Common myeloid progenitor, CD34-positive (primary cell): ENCODE measurements at regions not wholly inside any gene's neighbourhood (a gene's known extent, or its start where the extent isn't known, plus 50 kb on each side); places are given as distances from the start of the nearest gene placed in this dataset.

Experiments used
- CTCF ChIA-PET: fragments of 350-600 bp; sonication (Branson Sonifier 250); formaldehyde crosslinking; loops from one replicate; lab custom pipeline; 2021; ENCODE audit warnings: antibody characterized with exemption; lab: Charles Lee
- POLR2A ChIA-PET: fragments of 350-600 bp; sonication (Branson Sonifier 250); formaldehyde crosslinking; loops from one replicate; lab custom pipeline; 2021; ENCODE audit warnings: antibody characterized with exemption; lab: Charles Lee
- DNase-seq, 3 donors: peaks; one replicate each; pipeline versions ENCODE4 v3.0.0 to v3.0.0-alpha.2; 2013
- H3K27ac ChIP-seq, 2 experiments: 1 replicate in 1 of 2; 2 replicates in 1 of 2; pipeline ENCODE4 v1.7.0; 2013; ENCODE audit warnings: inconsistent platforms in 2 of 2, low read length in 2 of 2, mild to moderate bottlenecking in 2 of 2, low read depth in 1 of 2, moderate library complexity in 1 of 2; ENCODE audit not compliant: severe bottlenecking in 2 of 2, insufficient read depth in 1 of 2, poor library complexity in 1 of 2
- H3K27me3 ChIP-seq, 5 experiments: replicated peaks in 2 of 5; 1 replicate in 3 of 5; 2 replicates in 2 of 5; pipeline versions ENCODE4 v1.6.1 to v1.7.0; 2013; ENCODE audit warnings: low read length in 4 of 5, mild to moderate bottlenecking in 2 of 5, moderate library complexity in 2 of 5, inconsistent platforms in 1 of 5; ENCODE audit not compliant: insufficient read depth in 5 of 5, control insufficient read depth in 4 of 5
- H3K36me3 ChIP-seq, 4 experiments: 1 replicate in 2 of 4; 2 replicates in 2 of 4; pipeline versions ENCODE4 v1.6.1 to v1.7.0; 2013; ENCODE audit warnings: low read length in 3 of 4, control low read depth in 1 of 4, mild to moderate bottlenecking in 1 of 4; ENCODE audit not compliant: control insufficient read depth in 4 of 4, insufficient read depth in 4 of 4
- H3K4me1 ChIP-seq, 4 experiments: 1 replicate in 3 of 4; 2 replicates in 1 of 4; pipeline versions ENCODE4 v1.6.1 to v1.7.1; 2013; ENCODE audit warnings: low read length in 3 of 4, mild to moderate bottlenecking in 3 of 4, control low read depth in 1 of 4, inconsistent platforms in 1 of 4, moderate library complexity in 1 of 4; ENCODE audit not compliant: control insufficient read depth in 4 of 4, insufficient read depth in 4 of 4; ENCODE audit errors: control extremely low read depth in 1 of 4
- H3K4me3 ChIP-seq, 7 experiments: 1 replicate in 4 of 7; 2 replicates in 3 of 7; pipeline versions ENCODE4 v1.5.1 to v1.7.0; 2013; ENCODE audit warnings: mild to moderate bottlenecking in 7 of 7, low read length in 6 of 7, moderate library complexity in 6 of 7, inconsistent platforms in 2 of 7, low read depth in 2 of 7, control low read depth in 1 of 7; ENCODE audit not compliant: insufficient read depth in 4 of 7, control insufficient read depth in 1 of 7; ENCODE audit errors: extremely low read depth in 1 of 7
- H3K9me3 ChIP-seq, 5 experiments: 1 replicate in 4 of 5; 2 replicates in 1 of 5; pipeline versions ENCODE4 v1.6.1 to v1.7.1; 2013; ENCODE audit warnings: low read length in 4 of 5, mild to moderate bottlenecking in 2 of 5, inconsistent platforms in 1 of 5, low read depth in 1 of 5, moderate library complexity in 1 of 5; ENCODE audit not compliant: control insufficient read depth in 4 of 5, insufficient read depth in 2 of 5; ENCODE audit errors: control extremely low read depth in 1 of 5
- WGBS: methylation state at CpG from one replicate; pipeline ENCODE4 v1.1.5; 2013; ENCODE audit not compliant: insufficient coverage; 5-methylcytosine and 5-hydroxymethylcytosine counted together

DNA sequence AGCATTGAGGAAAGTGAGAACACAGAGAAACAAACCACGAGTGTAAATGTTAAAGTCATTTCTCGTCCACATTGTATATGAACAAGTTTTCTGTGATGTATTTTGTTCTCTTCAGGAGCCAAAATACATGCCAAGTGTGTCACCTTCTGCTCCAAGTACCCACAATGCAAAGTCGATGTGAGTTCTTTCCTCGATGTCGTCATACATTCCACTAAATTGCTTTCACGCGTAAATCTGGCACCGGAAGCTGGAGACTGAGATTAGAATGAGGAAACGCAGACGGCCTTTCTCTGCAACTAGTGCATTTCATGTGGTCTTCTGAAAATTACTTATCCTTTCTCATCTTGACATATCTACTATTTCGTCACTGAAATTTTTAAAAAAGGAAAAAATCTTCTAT lies 118.5 kb upstream of the SALL3 start:
- no peak for DNase-seq
- 57% methylated on average over 11 of the region's 11 CpGs for WGBS
- H3K27me3 ChIP-seq: peaks cover 0 to 33% (median 2%) of the 10 kb centered on the region in 5 experiments
- H3K27ac ChIP-seq: no peak overlapping the region
- H3K4me3 ChIP-seq: no peak overlapping the region
- H3K36me3 ChIP-seq: no peaks in the 10 kb centered on the region
- POLR2A ChIA-PET: no interaction called here
- CTCF ChIA-PET: no interaction called here
- H3K4me1 ChIP-seq: no peaks in the 10 kb centered on the region
- H3K9me3 ChIP-seq: peaks cover 0 to 3% (median 0%) of the 10 kb centered on the region in 5 experiments

DNA sequence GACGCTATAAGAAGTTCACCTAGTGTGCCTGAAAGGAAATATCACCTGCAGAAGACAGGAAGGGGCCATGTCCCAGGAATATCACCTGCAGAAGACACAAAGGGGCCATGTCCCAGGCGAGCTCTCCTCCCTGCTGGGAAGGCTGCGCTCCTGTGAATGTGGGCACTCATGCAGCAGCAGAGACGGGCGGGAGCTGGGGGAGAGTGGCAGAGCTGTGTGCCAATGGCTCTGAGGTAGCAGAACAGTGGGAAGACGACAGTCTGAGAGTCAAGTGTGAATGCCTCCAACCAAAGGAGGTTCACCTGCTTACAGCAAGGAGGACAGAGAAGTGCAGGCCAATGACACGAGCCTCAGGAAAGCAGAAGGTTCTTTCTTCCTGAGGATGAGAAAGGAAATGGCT lies 117.9 kb upstream of the SALL3 start:
- DNase-seq: no peak
- Histone ChIP-seq H3K4me3 (no peak overlapping the region), H3K9me3 (peaks cover 0 to under 1% (median 0%) of the 10 kb centered on the region in 5 experiments), H3K36me3 (no peaks in the 10 kb centered on the region), H3K4me1 (no peaks in the 10 kb centered on the region), H3K27ac (no peak overlapping the region), H3K27me3 (peaks cover 0 to 34% (median 2%) of the 10 kb centered on the region in 5 experiments)
- 87% methylated on average over 5 of the region's 7 CpGs for WGBS
- ChIA-PET POLR2A (no interaction called here), CTCF (no interaction called here)

DNA sequence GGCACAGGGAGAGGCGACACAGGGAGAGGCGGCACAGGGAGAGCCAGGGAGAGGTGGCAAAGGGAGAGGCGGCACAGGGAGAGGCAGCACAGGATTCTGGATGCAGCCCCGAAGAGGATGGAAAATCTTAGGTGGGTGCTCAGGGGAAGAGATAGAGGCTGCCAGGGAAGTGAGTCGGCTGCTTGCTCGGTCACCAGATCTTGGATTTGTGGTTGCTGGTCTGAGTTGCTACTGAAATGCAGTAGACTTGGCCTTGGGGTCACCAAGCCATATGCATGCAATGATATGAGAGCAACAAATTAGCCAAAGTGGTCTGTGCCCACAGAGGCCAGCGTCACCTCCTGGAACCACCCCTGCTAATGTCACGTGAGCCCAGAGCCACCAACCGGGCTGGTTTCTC lies 117.2 kb upstream of the SALL3 start:
- Histone ChIP-seq H3K4me3 (no peak overlapping the region), H3K27ac (no peak overlapping the region), H3K27me3 (peaks cover 0 to 40% (median 2%) of the 10 kb centered on the region in 5 experiments), H3K4me1 (no peaks in the 10 kb centered on the region), H3K36me3 (no peaks in the 10 kb centered on the region), H3K9me3 (no peaks in the 10 kb centered on the region)
- no peak for DNase-seq
- CTCF ChIA-PET: no interaction called here
- 81% methylated on average over 7 of the region's 9 CpGs for WGBS
- POLR2A ChIA-PET: no interaction called here

DNA sequence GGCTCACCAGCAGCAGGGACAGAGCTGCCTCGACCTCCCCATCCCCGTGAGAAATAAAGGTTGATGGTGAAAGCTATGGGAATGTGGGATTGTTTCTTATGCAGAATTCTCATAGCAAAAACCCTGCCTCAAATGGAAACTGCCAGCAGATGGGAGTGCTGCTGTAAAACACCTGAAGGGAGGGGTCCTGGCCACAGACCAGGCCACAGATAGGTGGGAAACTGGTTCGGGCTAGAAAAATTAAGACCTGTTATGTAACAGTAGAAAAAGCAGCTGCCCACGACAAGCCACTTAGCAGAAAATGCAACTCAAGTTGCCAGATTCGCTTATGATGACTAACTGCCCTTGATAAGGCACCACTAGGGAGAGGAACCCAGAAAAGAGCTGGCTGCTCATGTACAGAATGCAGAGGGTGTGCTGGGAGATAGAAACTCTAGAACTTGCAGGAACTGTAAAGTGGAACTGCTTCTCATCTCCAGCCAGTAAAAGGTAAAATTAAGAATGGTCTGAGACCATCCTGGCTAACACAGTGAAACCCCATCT lies 114.5 kb upstream of the SALL3 start:
- no peak for DNase-seq
- ChIA-PET POLR2A (no interaction called here), CTCF (no interaction called here)
- no peaks in the 10 kb centered on the region for H3K36me3 ChIP-seq
- no peaks in the 10 kb centered on the region for H3K4me1 ChIP-seq
- peaks cover 0 to 43% (median 5%) of the 10 kb centered on the region in 5 experiments for H3K27me3 ChIP-seq
- no peak overlapping the region for H3K4me3 ChIP-seq
- H3K27ac ChIP-seq: no peak overlapping the region
- no peaks in the 10 kb centered on the region for H3K9me3 ChIP-seq
- 84% methylated on average over 5 of the region's 5 CpGs for WGBS

DNA sequence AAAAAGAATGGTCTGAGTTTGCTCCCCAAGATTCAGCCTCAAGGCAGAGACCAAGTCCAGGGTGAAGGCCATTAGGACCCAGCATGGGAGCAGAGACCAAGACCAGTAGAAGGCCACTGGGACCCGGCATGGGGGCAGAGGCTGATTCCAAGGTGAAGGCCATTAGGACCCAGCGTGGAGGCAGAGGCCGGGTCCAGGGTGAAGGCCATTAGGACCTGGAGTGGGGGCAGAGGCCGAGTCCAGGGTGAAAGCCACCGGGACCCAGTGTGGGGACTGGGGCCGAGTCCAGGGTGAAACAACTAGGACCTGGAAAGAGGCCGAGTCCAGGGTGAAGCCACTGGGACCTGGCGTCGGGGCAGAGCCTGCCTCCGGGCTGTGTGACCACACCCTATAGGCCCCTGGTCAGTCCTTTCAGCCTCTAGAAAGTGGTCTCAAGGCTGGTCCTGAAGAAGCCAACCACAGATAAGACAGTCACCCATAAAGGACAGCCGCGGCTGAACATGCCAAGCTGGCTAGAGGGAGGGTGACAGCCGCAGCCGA lies 113.8 kb upstream of the SALL3 start:
- WGBS: 95% methylated on average over 14 of the region's 14 CpGs
- Histone ChIP-seq H3K27ac (no peak overlapping the region), H3K36me3 (no peaks in the 10 kb centered on the region), H3K4me1 (no peaks in the 10 kb centered on the region), H3K4me3 (no peak overlapping the region), H3K9me3 (no peaks in the 10 kb centered on the region), H3K27me3 (peaks cover 0 to 45% (median 5%) of the 10 kb centered on the region in 5 experiments)
- ChIA-PET POLR2A (no interaction called here), CTCF (no interaction called here)
- no peak for DNase-seq

DNA sequence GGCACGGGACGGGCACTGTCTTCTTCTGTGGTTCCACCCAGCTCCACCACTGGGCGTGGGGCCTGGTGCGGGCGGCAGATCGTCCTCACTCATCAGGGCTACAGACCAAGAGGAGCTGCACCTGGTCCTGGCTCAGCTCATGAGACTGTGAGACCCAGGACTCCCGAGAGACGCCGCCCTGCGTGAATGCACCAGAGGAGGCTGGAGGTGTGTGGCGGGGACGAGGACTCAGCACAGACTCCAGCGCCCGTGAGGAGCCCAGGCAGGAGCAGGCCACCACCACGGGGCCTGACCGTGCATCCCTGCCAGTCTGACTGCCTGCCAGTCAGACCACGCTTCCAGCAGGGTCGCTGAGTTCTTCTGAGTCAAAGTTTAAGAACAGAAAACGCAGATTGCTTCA lies 112.5 kb upstream of the SALL3 start:
- DNase-seq: no peak
- WGBS: 94% methylated on average over 17 of the region's 19 CpGs
- POLR2A ChIA-PET: interaction anchor here (0.6 kb wide), 1 partner anchor 384 kb away, joined by 3 read pairs; no protein-coding TSS in a partner anchor
- Histone ChIP-seq H3K4me1 (no peaks in the 10 kb centered on the region), H3K9me3 (no peaks in the 10 kb centered on the region), H3K4me3 (no peak overlapping the region), H3K27me3 (peaks cover 0 to 38% (median 5%) of the 10 kb centered on the region in 5 experiments), H3K36me3 (no peaks in the 10 kb centered on the region), H3K27ac (no peak overlapping the region)
- CTCF ChIA-PET: no interaction called here

DNA sequence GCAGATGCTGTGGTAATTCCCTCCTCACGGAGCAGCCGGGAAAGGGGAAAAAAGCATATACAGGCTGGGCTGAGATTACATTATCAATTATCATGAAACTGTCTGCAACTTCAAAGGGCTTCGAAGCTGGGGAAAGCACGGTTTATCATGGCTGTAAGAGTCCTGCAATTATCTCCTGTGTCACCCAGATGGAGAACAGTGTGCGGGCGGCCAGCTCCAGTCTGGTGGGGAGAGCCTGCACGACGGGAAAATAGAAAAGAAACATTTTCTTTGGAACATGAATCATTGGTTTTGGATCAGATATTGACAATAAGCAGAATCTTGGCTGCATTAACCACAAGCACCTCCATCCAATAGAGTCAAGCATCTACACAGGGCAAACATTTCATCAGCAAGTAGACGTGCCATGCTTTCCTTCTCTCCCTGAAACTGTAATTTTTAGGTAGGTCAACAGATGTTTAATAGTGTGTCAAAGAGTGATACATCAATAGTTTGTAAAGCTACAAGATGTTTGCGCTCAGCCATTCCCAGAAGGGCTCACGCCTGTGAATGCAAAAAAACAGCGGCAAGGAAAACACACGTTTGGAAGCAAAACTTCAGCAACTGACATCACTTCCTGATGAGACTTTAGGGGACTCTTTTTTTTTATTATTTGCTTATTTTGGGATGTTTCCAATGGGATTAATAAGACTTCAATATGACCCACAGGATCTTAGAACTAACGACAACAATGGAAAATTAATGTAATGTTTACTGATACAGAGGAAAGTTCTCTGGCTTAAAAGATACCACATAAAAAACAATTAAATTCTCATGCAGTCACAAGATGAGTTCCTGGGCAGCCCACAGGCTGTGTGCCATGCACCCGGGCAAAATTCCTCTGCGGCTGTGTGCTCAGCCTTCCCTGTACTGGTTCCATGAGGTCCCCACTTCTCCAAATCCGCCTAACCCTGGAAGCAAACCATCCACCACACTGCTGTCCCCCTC lies 111.0 kb upstream of the SALL3 start:
- H3K9me3 ChIP-seq: no peaks in the 10 kb centered on the region
- ChIA-PET POLR2A (no interaction called here), CTCF (no interaction called here)
- peaks cover 0 to 26% (median 5%) of the 10 kb centered on the region in 5 experiments for H3K27me3 ChIP-seq
- no peak for DNase-seq
- no peaks in the 10 kb centered on the region for H3K4me1 ChIP-seq
- H3K36me3 ChIP-seq: no peaks in the 10 kb centered on the region
- no peak overlapping the region for H3K4me3 ChIP-seq
- H3K27ac ChIP-seq: no peak overlapping the region
- WGBS: 80% methylated on average over 11 of the region's 17 CpGs
